Occipital lobe (tissue), 1 donor: ENCODE measurements at regions not wholly inside any gene's neighbourhood (a gene's known extent, or its start where the extent isn't known, plus 50 kb on each side); places are given as distances from the start of the nearest gene placed in this dataset.

Experiments used
- DNase-seq: peaks from one replicate; lab custom pipeline; 2025; lab: John Stamatoyannopoulos, UW

DNA sequence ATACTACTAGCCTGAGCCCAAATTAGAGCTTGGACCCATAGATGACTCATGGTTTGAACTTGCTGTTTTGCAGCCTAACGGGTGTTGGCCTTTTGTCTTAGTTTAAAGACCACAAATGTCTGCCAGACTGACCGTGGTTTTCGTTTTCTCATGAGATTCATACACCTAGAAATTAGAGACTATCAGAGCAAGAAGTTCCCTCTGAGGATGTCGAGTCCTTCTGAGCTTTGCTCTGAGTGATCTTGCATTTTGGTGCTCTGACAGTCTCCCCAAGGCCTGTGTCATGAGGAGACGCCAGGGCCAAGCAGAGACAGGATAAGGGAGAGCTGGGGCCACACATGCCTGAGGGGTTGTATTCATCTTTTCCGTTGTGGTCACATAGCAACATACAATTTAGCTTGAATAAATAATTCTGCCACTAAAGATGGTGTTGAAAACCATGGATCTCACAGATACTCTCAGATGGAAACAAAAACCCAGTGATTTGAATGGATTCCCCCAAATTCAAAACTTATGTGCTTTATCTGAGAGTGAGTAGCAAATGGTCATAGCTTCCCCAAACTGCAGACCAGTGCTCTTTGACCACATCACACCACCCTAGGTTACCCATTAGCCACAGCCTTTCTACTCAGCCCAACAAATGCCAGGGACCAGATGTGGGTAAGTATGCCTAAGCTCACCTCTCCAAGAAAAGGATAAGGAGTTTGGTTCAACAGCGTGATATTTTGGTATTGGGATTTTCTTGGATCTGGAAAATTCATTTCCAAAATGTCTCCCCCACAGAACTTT lies 762.0 kb upstream of the IGFBP3 start:
- no peak for DNase-seq

DNA sequence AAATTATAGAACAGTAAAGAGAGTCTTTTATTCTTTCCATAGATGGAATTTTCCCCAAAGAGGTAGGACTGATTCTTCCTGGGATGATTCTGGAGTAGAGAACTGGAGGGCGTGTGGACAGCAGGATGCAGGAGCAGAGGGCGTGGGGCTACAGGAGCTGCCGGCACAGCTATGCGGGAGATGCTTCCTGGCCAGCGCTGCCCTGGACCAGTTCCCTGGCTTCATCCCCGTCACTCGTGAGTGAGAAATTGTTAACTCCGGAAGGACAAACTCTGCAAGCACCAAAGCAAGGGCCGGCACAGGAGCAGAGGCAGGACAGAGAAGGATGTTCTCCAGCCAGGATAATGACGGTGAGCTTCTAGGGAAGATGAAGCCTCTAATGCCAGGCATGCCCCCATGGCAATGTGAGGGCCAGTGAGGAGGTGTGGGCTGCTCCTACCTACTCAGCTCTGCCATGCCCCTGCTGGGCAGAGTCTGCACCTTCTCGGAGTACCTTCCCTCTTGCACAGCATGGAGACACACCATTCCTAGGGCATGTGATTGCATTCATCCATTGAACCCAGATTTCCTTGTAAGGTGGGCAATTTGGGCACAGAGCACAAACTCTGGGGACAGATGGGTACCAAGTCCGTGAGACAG lies 760.9 kb upstream of the IGFBP3 start:
- no peak for DNase-seq

DNA sequence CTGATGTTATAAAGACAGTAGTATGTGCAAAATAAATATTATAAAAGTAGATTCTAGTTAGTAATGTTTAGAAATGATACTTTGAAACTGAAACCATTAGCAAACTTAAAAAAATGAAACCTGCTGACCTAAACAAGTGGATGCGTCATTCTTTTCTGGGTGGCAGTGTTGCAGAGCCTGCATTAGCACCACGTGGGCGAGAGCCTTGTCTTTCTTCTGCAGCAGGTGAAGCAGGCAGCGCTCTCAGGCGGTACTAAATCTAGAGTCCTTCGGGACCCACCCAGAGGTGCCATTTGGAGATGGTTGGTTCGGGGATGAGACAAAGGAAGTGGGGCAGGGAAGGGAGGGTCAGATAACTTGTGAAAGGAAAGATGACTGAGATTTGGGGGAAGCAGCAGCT lies 759.1 kb upstream of the IGFBP3 start:
- no peak for DNase-seq

DNA sequence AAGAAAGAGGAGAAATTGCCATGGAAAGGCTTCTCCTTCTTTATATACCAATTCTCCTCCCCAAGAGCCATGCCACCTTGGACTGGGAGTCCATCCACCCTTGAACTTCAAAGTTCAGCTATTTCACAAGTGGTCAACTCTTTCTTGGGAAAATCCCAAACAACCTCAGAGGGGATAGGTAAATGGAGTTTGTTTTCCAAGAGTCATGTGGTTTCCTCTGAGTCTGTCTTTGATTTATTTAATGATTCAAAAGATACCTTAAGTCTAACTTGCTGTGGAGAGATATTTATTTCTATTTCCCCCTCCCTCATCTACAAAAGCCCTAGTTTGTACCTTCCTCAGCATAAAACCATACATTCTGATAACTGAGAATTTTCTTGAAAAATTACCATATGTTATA lies 758.6 kb upstream of the IGFBP3 start:
- no peak for DNase-seq

DNA sequence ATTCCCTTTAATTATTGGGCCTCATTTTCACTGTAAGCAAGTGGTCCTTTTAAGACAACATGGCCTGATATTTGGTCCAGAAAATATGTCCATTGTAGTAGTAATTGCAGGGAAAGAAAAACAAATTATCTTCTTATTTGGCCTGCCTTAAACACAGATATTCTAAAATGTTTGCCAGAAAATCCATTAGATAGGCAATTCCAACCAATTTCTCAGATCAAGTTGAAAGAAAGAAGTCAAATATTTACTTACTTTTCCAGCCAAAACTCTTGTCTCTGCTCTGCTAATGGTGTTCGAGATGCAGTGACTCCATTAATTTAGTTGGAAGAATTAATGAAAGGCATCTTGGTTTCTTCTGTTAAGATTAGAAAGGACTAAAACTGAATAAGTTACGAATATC lies 757.3 kb upstream of the IGFBP3 start:
- DNase-seq, result no peak

DNA sequence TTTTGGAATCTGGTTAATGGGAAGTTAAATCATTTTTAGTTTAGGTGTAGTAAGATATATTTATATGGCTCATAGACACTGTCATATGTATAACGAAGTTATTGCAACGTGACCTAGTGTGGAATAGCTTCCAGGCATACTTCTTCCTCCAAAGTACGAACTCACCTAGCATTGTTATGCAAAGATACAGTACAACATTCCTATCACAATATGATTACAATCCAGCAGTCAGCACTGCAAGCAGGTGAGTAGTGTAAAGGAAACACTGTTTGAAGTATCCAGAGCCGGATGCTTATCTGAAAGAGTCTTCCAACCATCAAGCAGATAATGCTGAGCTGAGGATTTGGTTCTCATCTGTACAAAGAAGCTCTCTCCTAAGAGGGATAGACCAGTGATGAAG lies 754.4 kb upstream of the IGFBP3 start:
- no peak for DNase-seq

DNA sequence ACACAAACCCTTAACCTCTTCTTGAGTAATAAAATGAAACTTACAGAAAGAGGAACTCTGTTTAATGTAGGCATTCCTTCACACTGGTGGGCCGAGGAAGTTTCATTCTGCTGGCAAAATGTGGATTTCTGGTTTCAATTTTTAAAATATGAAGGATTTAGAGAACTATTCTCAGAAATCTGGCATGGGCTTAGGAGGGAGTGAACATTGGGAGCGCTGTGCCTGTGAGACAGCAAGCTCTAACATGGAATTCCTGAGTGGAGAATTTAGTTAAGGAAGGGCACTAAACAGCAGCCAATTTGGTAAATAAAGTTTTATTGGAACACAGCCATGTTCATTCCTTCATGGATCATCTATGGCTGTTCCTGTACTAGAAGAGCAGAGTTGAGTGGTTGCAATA lies 751.8 kb upstream of the IGFBP3 start:
- no peak for DNase-seq

DNA sequence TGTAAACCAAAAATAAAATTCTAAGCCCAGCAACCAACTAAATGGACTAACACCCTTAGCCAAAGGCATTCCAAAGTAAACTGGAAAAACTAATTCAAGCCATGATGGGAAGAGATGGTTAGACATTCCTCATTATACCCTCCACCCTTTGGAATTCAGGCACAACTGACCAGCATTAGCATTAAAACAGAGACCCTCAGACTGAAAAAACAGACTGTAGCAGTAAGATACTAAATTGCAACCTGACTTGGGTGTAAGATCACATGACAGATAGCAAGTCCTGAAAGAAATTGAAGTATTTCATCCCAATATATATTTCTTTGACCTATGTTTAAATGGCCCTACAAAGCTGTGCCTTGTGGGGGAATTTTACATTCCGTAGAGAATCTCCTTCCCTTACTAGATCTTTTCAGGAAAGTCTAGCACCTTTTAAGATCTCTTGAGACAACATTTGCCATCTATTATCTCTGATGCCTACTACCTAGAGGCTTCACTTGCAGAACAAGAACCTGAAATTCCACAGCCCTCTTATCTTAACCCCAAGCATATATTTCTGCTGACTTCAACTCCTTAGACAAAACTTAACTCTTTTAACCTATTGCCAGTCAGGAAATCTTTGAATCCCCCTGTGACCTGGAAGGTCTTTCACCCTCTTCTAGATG lies 750.2 kb upstream of the IGFBP3 start:
- DNase-seq, result no peak

DNA sequence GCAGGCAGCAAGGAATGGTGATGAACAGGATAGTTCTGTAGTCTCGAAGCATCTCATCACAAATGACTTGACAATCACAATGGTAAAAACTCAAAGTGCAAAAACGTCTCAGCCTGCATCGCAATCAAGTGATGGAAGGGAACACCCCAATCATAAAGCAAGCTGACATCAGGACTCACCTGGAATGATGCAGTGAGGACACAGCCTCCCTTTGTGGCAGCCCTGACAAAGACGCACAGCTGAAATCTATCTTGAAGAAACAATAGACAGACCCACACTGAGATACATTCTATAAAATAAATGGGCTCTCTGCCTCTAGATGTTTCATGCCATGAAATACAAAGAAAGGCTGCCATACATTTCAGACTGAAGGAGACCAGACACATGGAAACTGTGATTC lies 748.0 kb upstream of the IGFBP3 start:
- no peak for DNase-seq

DNA sequence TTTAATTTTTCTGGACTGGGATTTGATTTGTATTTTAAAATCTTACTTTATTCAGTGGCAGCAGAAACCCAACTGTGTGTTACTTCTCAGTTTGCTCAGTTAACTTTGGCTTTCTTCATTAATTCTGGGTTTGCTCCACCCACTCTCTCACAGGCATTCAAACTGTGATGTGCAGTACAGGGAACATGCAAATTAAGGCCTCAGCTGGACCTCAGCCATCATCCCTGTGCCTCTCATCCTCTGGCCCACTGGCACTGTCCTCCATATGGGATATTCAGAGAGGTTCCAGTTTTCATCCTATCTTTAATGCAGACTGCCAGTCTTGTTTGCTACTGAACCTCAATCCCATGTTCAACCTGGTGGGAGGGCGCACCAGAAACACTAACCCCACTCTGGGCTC lies 743.4 kb upstream of the IGFBP3 start:
- peak; percentile 24 for DNase-seq

DNA sequence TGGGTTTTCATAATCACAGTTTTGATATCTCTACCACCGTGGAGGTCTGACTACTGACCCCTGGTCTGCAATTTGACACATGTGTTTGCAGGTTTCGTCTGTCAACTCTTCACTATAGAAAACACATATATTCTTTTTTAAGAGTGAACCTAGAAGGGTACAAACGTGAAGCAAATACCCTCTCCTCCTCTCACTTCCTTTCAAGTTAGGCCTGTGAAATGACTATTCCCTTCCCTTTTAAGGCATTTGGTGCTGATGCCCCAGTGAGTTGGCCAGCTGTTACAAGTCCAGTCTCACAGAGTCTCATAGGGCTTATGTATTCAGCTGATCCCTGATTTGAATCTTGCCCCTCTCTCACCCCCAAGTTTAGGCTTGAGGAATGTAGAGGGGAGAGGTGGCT lies 742.0 kb upstream of the IGFBP3 start:
- no peak for DNase-seq

DNA sequence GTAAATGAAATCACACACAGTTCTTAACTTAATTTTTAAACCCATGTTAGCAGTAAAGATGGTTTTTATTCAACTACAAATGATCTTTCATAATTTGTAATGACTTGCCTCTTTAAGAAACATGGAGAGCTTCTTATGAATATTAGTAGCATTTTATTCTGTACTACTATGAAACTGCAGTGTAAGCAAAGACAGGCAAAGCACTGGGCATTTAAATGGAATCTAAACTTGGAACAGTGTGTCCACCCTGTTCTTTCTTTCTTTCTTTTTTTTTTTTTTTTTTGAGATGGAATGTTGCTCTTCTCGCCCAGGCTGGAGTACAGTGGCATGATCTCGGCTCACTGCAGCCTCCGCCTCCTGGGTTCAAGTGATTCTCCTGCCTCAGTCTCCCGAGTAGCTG lies 740.4 kb upstream of the IGFBP3 start:
- DNase-seq, result no peak

DNA sequence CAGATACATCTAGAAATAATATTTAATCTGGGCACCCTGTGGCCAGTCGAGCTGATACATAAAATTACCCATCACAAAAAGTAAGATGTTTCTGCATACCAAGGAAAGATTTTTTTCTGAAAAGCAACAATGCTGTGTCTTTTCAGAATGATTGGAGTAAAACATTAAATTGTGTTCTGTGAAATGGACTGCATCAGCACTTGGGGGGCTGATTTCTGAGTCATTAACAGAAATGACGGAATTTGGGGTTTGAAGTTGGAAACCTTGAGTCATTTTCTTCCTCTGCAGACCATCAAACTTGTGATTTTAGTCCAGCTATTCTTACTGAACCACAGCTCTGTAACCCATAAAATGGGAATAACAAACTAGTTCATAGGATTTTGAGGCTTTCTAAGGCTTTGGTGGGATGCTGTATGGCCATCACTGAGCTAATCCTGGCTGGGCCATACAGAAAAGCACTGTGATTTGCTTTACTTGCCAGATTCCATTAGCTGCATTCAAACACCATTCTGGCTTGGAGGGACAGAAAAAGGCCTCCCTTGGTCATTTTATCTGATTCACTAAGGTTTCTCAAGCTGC lies 739.4 kb upstream of the IGFBP3 start:
- DNase-seq, result no peak

DNA sequence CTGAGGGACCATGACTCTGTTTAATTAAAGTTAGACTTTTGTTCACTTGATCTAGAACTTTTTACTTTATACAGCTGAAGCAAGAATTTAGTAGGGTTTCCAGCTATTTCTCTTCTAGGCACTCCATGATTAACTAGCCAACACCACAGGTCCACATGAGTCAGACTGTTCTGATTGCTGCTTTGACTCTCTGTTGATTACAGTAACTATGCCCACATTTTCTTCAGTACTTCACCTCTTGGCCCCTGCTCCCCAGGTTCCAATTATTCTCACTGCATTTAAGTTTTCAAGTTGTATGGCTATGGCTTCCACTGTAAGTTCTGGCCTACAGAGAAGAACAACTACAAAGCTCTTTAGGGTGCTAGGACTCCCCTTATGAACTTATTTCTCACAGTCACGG lies 737.2 kb upstream of the IGFBP3 start:
- DNase-seq, result no peak

DNA sequence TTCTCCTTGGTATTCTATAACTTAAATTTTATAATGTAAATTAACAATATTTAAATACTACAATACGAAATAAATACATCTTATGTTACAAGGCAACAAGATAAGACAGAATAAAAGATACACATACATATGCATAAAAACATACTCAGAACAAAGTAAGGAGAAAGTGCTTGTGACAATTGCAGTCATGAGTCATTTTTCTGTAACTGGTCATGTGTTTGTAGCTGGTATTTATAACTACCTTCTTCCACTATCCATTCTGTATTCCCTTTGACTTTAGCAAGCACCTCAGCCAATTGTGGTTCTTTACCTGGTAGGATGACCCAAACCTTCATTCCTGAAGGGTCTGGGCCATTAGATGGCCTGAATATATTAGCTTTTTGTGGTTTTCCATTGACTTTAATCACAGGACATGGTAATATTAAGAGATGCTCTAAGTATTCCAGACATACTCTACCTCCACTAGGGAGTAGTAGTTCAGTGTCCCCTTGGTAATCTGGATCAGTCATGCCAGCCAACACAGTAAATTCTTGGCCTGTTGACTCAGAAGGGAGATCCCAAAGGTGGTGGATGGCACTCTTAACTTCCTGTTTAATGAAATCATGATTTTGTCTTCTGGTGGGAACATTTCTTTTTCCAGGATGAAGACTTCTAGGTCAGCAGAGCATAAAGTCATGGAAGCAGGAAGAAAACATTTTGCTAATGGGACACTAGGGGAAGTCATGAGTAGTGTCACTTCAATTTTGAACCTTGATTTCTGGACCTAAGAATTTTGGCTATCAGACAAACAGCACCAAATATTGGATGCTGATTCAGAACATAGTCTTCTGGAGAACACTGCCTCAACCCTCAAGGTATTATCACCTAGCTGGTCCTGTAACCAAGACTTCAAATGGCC lies 733.7 kb upstream of the IGFBP3 start:
- no peak for DNase-seq

DNA sequence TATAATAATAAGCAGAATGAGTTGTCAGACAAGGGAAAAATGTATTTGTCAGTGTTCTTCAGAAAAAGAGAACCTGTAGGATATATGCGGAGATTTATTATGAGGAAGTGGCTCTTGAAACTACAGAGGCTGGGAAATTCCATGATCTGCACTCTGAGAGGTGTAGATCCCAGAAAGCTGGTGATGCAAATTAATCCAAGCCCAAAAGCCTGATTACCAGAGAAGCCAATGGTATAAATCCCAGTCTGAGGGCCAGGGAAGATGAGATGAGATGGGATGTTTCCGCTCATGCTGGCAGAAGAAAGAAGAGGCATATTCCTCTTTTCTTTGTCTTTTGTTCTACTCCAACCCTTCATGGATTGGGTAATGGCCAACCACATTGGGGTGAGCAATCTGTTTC lies 732.8 kb upstream of the IGFBP3 start:
- DNase-seq, result no peak

DNA sequence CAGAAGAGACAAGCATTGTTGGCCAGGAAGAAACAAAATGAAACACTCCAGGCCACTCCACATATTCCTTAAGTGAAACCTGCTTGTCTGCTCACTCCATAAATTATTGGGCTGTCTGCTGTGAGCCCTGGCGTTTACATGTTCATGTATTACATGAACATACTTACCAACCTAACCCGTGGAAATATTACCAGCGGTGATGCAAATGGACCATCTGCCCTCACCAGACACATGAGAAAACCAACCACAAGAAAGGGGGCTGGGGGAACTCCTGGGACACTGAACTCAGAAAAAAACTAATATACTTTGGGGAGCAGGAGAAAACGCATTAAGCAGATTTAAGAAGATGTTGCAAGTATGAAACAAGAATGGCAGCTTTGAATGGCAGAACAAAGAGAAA lies 731.2 kb upstream of the IGFBP3 start:
- no peak for DNase-seq

DNA sequence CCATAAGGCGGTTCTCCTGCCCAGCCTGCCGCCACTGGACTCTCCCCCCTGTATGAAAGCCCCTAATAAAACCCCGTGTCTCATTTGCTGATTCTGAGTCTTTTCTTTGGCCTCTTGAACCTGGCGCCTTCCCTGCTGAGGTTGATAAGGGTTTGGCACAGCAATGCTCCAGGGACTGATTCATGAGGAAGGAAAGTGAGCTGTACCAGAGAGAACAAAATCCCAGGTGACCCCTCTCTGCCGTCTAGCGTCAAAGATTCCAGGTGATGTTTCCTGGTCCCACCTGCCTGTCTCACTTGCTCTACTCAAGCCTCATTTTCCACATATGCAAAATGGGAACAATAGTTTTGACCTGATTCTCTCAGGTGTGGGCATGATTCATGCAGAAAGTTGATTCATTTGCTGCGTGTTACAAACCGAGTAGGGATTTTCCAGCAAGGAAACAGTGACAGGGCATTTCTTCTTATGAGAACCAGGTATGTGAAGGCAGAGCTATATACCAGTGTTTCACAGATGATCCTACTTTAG lies 730.6 kb upstream of the IGFBP3 start:
- no peak for DNase-seq

DNA sequence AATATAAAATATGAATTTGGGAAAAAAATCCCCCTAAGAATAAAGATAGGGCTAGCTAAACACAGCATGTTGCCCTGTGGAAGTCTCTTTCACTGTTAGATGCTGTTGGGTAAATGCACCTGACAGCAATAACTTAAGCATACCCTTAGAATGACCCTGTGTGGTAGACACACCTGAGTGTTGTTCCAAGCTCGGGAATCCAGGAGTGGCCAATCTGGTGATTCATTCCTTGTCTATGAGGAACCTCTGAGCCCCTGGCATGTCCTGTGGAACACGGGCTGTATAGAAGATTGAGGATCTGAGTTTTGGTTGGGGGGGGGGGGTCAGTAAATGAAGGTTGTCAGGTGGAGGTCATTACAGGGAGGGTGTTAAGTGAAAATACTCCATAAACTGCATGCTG lies 730.0 kb upstream of the IGFBP3 start:
- DNase-seq, result no peak

DNA sequence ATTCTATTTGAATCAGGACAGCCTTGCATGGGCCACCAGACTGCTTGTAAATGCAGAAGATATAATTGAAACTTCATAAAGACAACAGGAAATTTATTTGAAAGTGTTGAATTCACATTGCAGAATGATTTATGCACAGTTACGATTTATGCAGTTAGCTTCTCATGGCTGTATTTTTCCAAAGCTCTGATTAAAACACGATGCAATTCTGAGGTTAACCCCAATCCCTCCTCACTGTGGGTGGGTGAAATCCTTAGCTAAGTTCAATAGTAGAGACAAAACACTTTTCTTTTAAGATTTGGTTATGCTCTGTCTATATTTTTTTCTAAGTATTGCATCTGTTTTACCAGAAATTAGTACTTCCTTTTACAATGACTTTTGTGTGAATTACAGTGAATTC lies 728.8 kb upstream of the IGFBP3 start:
- DNase-seq, result no peak
